IMR-90 (cell line): ENCODE measurements at regions not wholly inside any gene's neighbourhood (a gene's known extent, or its start where the extent isn't known, plus 50 kb on each side); places are given as distances from the start of the nearest gene placed in this dataset.

Experiments used
- CTCF ChIP-seq: conservative IDR thresholded peaks from 2 replicates; pipeline ENCODE4 v1.5.1; 2012; ENCODE audit warnings: mild to moderate bottlenecking, low read depth, low read length, improper control_type of control experiment
- FOS ChIP-seq: fragments of 150-350 bp; IDR thresholded peaks from 2 replicates; pipeline ENCODE4 v1.6.1; 2016; ENCODE audit warnings: low read depth, low read length
- MAZ ChIP-seq: IDR thresholded peaks from 2 replicates; pipeline ENCODE4 v1.6.1; 2012; ENCODE audit warnings: low read depth, mild to moderate bottlenecking, low read length, improper control_type of control experiment, moderate library complexity, borderline replicate concordance
- MXI1 ChIP-seq: IDR thresholded peaks from 2 replicates; pipeline ENCODE4 v1.6.1; 2012; ENCODE audit warnings: low read depth, mild to moderate bottlenecking, low read length, moderate library complexity, borderline replicate concordance
- POLR2A ChIP-seq: IDR thresholded peaks from 2 replicates; pipeline ENCODE4 v1.6.1; 2012; ENCODE audit warnings: mild to moderate bottlenecking, low read depth, low read length
- RAD21 ChIP-seq: IDR thresholded peaks from 2 replicates; pipeline ENCODE4 v1.6.1; 2012; ENCODE audit warnings: low read length, improper control_type of control experiment
- SMC3 ChIP-seq: fragments of 150-350 bp; IDR thresholded peaks from 2 replicates; pipeline ENCODE4 v1.6.1; 2016; ENCODE audit warnings: low read depth, mild to moderate bottlenecking, antibody characterized with exemption, low read length, moderate library complexity
- USF2 ChIP-seq: fragments of 150-350 bp; IDR thresholded peaks from 2 replicates; pipeline ENCODE4 v1.6.1; 2017; ENCODE audit warnings: mild to moderate bottlenecking, antibody characterized with exemption, low read length, low read depth

GRCh38 chr10:43921478-43921877 lies 272.8 kb upstream of the ZNF32 start:
- TF ChIP-seq CTCF, result no peak
- TF ChIP-seq POLR2A, result no peak
- no peak for TF ChIP-seq RAD21
- TF ChIP-seq USF2, result no peak
- no peak for TF ChIP-seq MXI1
- no peak for TF ChIP-seq FOS
- TF ChIP-seq MAZ, result no peak
- no peak for TF ChIP-seq SMC3
